SK-N-SH (cell line): ENCODE measurements at regions not wholly inside any gene's neighbourhood (a gene's known extent, or its start where the extent isn't known, plus 50 kb on each side); places are given as distances from the start of the nearest gene placed in this dataset.

Source experiments
- CTCF ChIA-PET: fragments of 300-600, 350-600 bp; formaldehyde crosslinking; extraction: SDS; loops from one replicate; lab custom pipeline; 2021; lab: Yijun Ruan, JAX
- POLR2A ChIA-PET: fragments of 350-600 bp; sonication (Branson Sonifier 250); formaldehyde crosslinking; extraction: SDS; loops from one replicate; lab custom pipeline; 2020; ENCODE audit warnings: antibody characterized with exemption, inconsistent platforms; lab: Yijun Ruan, JAX
- DNase-seq: peaks from one replicate; pipeline ENCODE4 v3.0.0; 2012
- H2AFZ ChIP-seq: fragments of 200-600 bp; sonication (generic); 2 replicates; pipeline ENCODE4 v1.8.1; 2016; ENCODE audit warnings: antibody characterized with exemption, mild to moderate bottlenecking, low read depth
- H3F3A ChIP-seq: fragments of 200-600 bp; sonication (generic); replicated peaks from 2 replicates; pipeline ENCODE3; 2016; ENCODE audit warnings: antibody characterized with exemption, mild to moderate bottlenecking; ENCODE audit not compliant: insufficient read depth
- H3K27ac ChIP-seq, 2 experiments: fragments of 200-500 bp in 1 of 2; fragments of 200-600 bp in 1 of 2; sonication (Bioruptor generic) in 1 of 2; sonication (generic), shearing (Covaris generic) in 1 of 2; 2 replicates each; pipeline versions ENCODE4 v1.5.1 to v1.6.1; 2014 to 2016; ENCODE audit warnings: low read depth in 2 of 2, inconsistent platforms in 1 of 2, low read length in 1 of 2, mild to moderate bottlenecking in 1 of 2, mixed read lengths in 1 of 2
- H3K27me3 ChIP-seq: fragments of 200-600 bp; sonication (generic), shearing (Covaris generic); 2 replicates; pipeline ENCODE4 v1.6.1; 2016; ENCODE audit warnings: mixed run types; ENCODE audit not compliant: insufficient read depth
- H3K36me3 ChIP-seq, 2 experiments: fragments of 200-500 bp in 1 of 2; fragments of 200-600 bp in 1 of 2; sonication (Bioruptor generic) in 1 of 2; sonication (generic) in 1 of 2; replicated peaks in 1 of 2; 2 replicates each; pipeline versions ENCODE3 to v1.5.1; 2014 to 2016; ENCODE audit warnings: low read length in 1 of 2, mild to moderate bottlenecking in 1 of 2; ENCODE audit not compliant: insufficient read depth in 2 of 2, control insufficient read depth in 1 of 2
- H3K4me1 ChIP-seq, 2 experiments: fragments of 200-500 bp in 1 of 2; fragments of 200-600 bp in 1 of 2; sonication (Bioruptor generic) in 1 of 2; sonication (generic), shearing (Covaris generic) in 1 of 2; 2 replicates each; pipeline versions ENCODE4 v1.5.1 to v1.6.1; 2014 to 2016; ENCODE audit warnings: low read depth in 1 of 2, low read length in 1 of 2, mixed run types in 1 of 2; ENCODE audit not compliant: insufficient read depth in 2 of 2, control insufficient read depth in 1 of 2
- H3K4me2 ChIP-seq: fragments of 200-600 bp; sonication (generic), shearing (Covaris generic); 2 replicates; pipeline ENCODE4 v1.6.1; 2017; ENCODE audit warnings: mixed run types
- H3K4me3 ChIP-seq, 2 experiments: fragments of 200-500 bp in 1 of 2; fragments of 200-600 bp in 1 of 2; sonication (Bioruptor generic) in 1 of 2; sonication (generic), shearing (Covaris generic) in 1 of 2; 2 replicates each; pipeline versions ENCODE4 v1.5.1 to v1.8.1; 2014 to 2016; ENCODE audit warnings: low read depth in 2 of 2, inconsistent platforms in 1 of 2, low read length in 1 of 2, mild to moderate bottlenecking in 1 of 2, mixed read lengths in 1 of 2, moderate library complexity in 1 of 2
- H3K79me2 ChIP-seq: fragments of 200-600 bp; sonication (generic); 2 replicates; pipeline ENCODE4 v1.8.1; 2017; ENCODE audit warnings: mild to moderate bottlenecking; ENCODE audit not compliant: insufficient read depth
- H3K9ac ChIP-seq: fragments of 200-600 bp; sonication (generic); 2 replicates; pipeline ENCODE4 v1.6.1; 2017; ENCODE audit warnings: mixed run types
- H3K9me2 ChIP-seq: fragments of 200-600 bp; sonication (generic); 2 replicates; pipeline ENCODE4 v1.6.1; 2017; ENCODE audit warnings: mixed run types
- H3K9me3 ChIP-seq: fragments of 200-600 bp; sonication (generic); 2 replicates; pipeline ENCODE4 v1.6.1; 2017; ENCODE audit warnings: mixed run types, mild to moderate bottlenecking, moderate library complexity
- H4K20me1 ChIP-seq: fragments of 200-600 bp; sonication (generic); 2 replicates; pipeline ENCODE4 v1.6.1; 2017; ENCODE audit warnings: mild to moderate bottlenecking, mixed run types; ENCODE audit not compliant: insufficient read depth
- CHD2 ChIP-seq: fragments of 150-350 bp; IDR thresholded peaks from 2 replicates; pipeline ENCODE4 v1.6.1; 2018; ENCODE audit warnings: low read length; ENCODE audit not compliant: partially characterized antibody
- ELF1 ChIP-seq: IDR thresholded peaks from 2 replicates; pipeline ENCODE4 v1.4.0; 2012
- EP300 ChIP-seq, 2 experiments: IDR thresholded peaks; 2 replicates each; pipeline versions ENCODE4 v1.4.0 to v1.6.1; 2012; ENCODE audit warnings: borderline replicate concordance in 1 of 2, low read depth in 1 of 2, low read length in 1 of 2
- FOSL2 ChIP-seq: IDR thresholded peaks from 2 replicates; pipeline ENCODE4 v1.4.0; 2012; ENCODE audit warnings: low read depth, mild to moderate bottlenecking, moderate library complexity, borderline replicate concordance
- FOXJ3 ChIP-seq: sonication (generic); formaldehyde crosslinking; IDR thresholded peaks from 2 replicates; pipeline ENCODE4 v1.5.1; 2020; ENCODE audit warnings: mild to moderate bottlenecking, missing genetic modification reagents
- FOXM1 ChIP-seq: IDR thresholded peaks from 2 replicates; pipeline ENCODE4 v1.4.0; 2012; ENCODE audit warnings: low read depth, mild to moderate bottlenecking
- GABPA ChIP-seq: IDR thresholded peaks from 2 replicates; pipeline ENCODE4 v1.4.0; 2012; ENCODE audit warnings: low read depth, mild to moderate bottlenecking
- JUND ChIP-seq: IDR thresholded peaks from 2 replicates; pipeline ENCODE4 v1.4.0; 2012
- NRF1 ChIP-seq: IDR thresholded peaks from 2 replicates; pipeline ENCODE4 v1.6.1; 2012; ENCODE audit warnings: low read depth, mild to moderate bottlenecking, low read length
- RXRA ChIP-seq: IDR thresholded peaks from 2 replicates; pipeline ENCODE4 v1.4.0; 2012; ENCODE audit warnings: low read depth, mild to moderate bottlenecking, borderline replicate concordance
- SMC3 ChIP-seq: IDR thresholded peaks from 2 replicates; pipeline ENCODE4 v1.6.1; 2012; ENCODE audit warnings: low read depth, low read length, improper control_type of control experiment
- TAF1 ChIP-seq: IDR thresholded peaks from 2 replicates; pipeline ENCODE4 v1.6.1; 2012; ENCODE audit warnings: low read depth, mild to moderate bottlenecking, low read length, moderate library complexity, borderline replicate concordance
- TEAD4 ChIP-seq: IDR thresholded peaks from 2 replicates; pipeline ENCODE4 v1.4.0; 2012; ENCODE audit warnings: mild to moderate bottlenecking, borderline replicate concordance; ENCODE audit not compliant: insufficient read depth
- WGBS: methylation state at CpG from one replicate; pipeline ENCODE4 v1.1.6; 2017; ENCODE audit warnings: low lambda C conversion rate; 5-methylcytosine and 5-hydroxymethylcytosine counted together
- TF ChIP-seq, protein P1 (sequence below): IDR thresholded peaks from 2 replicates; pipeline ENCODE4 v1.4.0; 2012; ENCODE audit warnings: low read depth, borderline replicate concordance
- TF ChIP-seq, protein P2 (sequence below): IDR thresholded peaks from 2 replicates; pipeline ENCODE4 v1.4.0; 2012; ENCODE audit warnings: low read depth, borderline replicate concordance
- TF ChIP-seq, protein P3 (sequence below): fragments of 150-350 bp; IDR thresholded peaks from 2 replicates; pipeline ENCODE4 v1.6.1; 2017; ENCODE audit warnings: antibody characterized with exemption, low read length, low read depth, borderline replicate concordance
- TF ChIP-seq, protein P4 (sequence below): fragments of 150-350 bp; IDR thresholded peaks from 2 replicates; pipeline ENCODE4 v1.6.1; 2016; ENCODE audit warnings: mild to moderate bottlenecking, low read depth, low read length

DNA sequence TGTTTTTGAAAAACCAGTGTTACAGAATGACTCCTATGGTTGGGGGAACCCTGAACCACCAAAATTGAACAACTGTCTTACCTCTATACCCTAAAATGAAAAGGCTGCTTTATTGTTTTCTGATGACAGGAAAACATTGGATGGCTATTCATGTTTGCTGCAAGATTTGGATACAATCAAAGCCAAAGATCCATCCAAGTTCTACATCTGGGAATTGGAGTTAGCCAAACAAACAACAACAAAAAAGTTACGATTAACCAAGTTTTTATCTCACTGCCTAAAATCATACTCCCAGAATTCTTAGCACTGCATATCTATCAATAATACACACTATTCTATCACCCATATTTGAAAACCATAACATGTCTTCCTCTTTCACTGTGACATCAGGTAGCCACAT is 349.7 kb upstream of the SLC7A11 start:
- WGBS: 4% methylated on average over 1 of the region's 1 CpG
- CTCF ChIA-PET: no interaction called here
- no peak for DNase-seq
- Histone ChIP-seq H3K4me3 (no peak overlapping the region), H3K4me1 (no peaks in the 10 kb centered on the region), H3K27me3 (no peaks in the 10 kb centered on the region), H3K79me2 (no peaks in the 10 kb centered on the region), H3K4me2 (no peak overlapping the region), H3K36me3 (no peaks in the 10 kb centered on the region), H3K9me2 (no peaks in the 10 kb centered on the region), H4K20me1 (no peaks in the 10 kb centered on the region), H2AFZ (no peak overlapping the region), H3K9ac (no peak overlapping the region), H3F3A (no peaks in the 10 kb centered on the region), H3K27ac (no peak overlapping the region), H3K9me3 (no peaks in the 10 kb centered on the region)
- no peak for TF ChIP-seq SMC3
- no peak for TF ChIP-seq CHD2
- TF ChIP-seq NRF1: no peak
- TF ChIP-seq EP300 (IDR thresholded peaks at IDR 0.05; ENCODE audit: borderline replicate concordance in 1 of 2, low read depth in 1 of 2, low read length in 1 of 2): no peak
- no peak for TF ChIP-seq TEAD4
- TF ChIP-seq, protein P1, sequence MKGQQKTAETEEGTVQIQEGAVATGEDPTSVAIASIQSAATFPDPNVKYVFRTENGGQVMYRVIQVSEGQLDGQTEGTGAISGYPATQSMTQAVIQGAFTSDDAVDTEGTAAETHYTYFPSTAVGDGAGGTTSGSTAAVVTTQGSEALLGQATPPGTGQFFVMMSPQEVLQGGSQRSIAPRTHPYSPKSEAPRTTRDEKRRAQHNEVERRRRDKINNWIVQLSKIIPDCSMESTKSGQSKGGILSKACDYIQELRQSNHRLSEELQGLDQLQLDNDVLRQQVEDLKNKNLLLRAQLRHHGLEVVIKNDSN: no peak
- no peak for TF ChIP-seq FOXM1
- no peak for TF ChIP-seq ELF1
- no peak for TF ChIP-seq TAF1
- TF ChIP-seq FOXJ3: no peak
- no peak for TF ChIP-seq RXRA
- TF ChIP-seq JUND: no peak
- no peak for TF ChIP-seq FOSL2
- TF ChIP-seq, protein P2, sequence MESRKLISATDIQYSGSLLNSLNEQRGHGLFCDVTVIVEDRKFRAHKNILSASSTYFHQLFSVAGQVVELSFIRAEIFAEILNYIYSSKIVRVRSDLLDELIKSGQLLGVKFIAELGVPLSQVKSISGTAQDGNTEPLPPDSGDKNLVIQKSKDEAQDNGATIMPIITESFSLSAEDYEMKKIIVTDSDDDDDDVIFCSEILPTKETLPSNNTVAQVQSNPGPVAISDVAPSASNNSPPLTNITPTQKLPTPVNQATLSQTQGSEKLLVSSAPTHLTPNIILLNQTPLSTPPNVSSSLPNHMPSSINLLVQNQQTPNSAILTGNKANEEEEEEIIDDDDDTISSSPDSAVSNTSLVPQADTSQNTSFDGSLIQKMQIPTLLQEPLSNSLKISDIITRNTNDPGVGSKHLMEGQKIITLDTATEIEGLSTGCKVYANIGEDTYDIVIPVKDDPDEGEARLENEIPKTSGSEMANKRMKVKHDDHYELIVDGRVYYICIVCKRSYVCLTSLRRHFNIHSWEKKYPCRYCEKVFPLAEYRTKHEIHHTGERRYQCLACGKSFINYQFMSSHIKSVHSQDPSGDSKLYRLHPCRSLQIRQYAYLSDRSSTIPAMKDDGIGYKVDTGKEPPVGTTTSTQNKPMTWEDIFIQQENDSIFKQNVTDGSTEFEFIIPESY: no peak
- no peak for TF ChIP-seq GABPA
- POLR2A ChIA-PET: no interaction called here

DNA sequence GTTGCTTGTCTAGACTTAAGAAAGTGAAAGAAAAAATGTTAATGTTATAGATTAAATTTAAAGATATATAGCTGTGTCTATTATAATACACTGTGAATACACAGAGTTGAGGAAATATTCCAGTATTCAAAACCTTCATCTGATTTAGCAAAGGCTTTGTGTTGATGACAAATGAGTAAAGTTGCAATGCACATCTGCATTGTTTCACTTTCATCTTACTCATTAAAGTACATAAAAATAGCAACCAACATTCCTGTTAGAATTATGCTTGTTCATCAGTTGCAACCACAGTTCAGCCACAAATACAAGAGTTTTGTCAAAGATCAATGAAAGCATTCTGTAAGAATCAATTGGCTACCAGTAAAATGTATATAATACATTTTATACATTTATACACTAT is 346.4 kb upstream of the SLC7A11 start:
- Histone ChIP-seq H2AFZ (no peak overlapping the region), H3K9me2 (no peaks in the 10 kb centered on the region), H3F3A (no peaks in the 10 kb centered on the region), H3K9me3 (no peaks in the 10 kb centered on the region), H3K27me3 (no peaks in the 10 kb centered on the region), H3K79me2 (no peaks in the 10 kb centered on the region), H3K36me3 (no peaks in the 10 kb centered on the region), H4K20me1 (no peaks in the 10 kb centered on the region), H3K4me2 (no peak overlapping the region), H3K9ac (no peak overlapping the region), H3K4me1 (no peaks in the 10 kb centered on the region), H3K27ac (no peak overlapping the region), H3K4me3 (no peak overlapping the region)
- no peak for DNase-seq
- POLR2A ChIA-PET: no interaction called here
- CTCF ChIA-PET: interaction anchor here (1.3 kb wide), 1 partner anchor 92 kb away, joined by 3 read pairs; no protein-coding TSS in a partner anchor
- TF ChIP-seq, protein P3, sequence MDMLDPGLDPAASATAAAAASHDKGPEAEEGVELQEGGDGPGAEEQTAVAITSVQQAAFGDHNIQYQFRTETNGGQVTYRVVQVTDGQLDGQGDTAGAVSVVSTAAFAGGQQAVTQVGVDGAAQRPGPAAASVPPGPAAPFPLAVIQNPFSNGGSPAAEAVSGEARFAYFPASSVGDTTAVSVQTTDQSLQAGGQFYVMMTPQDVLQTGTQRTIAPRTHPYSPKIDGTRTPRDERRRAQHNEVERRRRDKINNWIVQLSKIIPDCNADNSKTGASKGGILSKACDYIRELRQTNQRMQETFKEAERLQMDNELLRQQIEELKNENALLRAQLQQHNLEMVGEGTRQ: no peak
- TF ChIP-seq, protein P4, sequence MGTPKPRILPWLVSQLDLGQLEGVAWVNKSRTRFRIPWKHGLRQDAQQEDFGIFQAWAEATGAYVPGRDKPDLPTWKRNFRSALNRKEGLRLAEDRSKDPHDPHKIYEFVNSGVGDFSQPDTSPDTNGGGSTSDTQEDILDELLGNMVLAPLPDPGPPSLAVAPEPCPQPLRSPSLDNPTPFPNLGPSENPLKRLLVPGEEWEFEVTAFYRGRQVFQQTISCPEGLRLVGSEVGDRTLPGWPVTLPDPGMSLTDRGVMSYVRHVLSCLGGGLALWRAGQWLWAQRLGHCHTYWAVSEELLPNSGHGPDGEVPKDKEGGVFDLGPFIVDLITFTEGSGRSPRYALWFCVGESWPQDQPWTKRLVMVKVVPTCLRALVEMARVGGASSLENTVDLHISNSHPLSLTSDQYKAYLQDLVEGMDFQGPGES: no peak
- no peak for TF ChIP-seq EP300 (IDR thresholded peaks at IDR 0.05; ENCODE audit: borderline replicate concordance in 1 of 2, low read depth in 1 of 2, low read length in 1 of 2)
